GM12878 (cell line): ENCODE measurements at regions not wholly inside any gene's neighbourhood (a gene's known extent, or its start where the extent isn't known, plus 50 kb on each side); places are given as distances from the start of the nearest gene placed in this dataset.

ENCODE experiments used
- CEBPZ ChIP-seq: fragments of 150-350 bp; IDR thresholded peaks from 2 replicates; pipeline ENCODE4 v1.6.1; 2016; ENCODE audit warnings: low read depth, low read length
- CHD1 ChIP-seq: IDR thresholded peaks from 2 replicates; pipeline ENCODE4 v1.6.1; 2012; ENCODE audit warnings: low read depth, low read length, improper control_type of control experiment
- CTCF ChIP-seq, 3 experiments: IDR thresholded peaks in 2 of 3; conservative IDR thresholded peaks in 1 of 3; 2 replicates each; pipeline ENCODE4 v1.5.1; 2011; ENCODE audit warnings: low read depth in 3 of 3, low read length in 3 of 3, mild to moderate bottlenecking in 3 of 3, control low read depth in 2 of 3, moderate library complexity in 2 of 3, inconsistent platforms in 1 of 3, mixed read lengths in 1 of 3; ENCODE audit not compliant: control insufficient read depth in 2 of 3, insufficient read depth in 1 of 3; ENCODE audit errors: extremely low read depth in 1 of 3
- EP300 ChIP-seq, 2 experiments: fragments of 150-350 bp in 1 of 2; IDR thresholded peaks; 2 replicates each; pipeline ENCODE4 v1.6.1; 2011 to 2012; ENCODE audit warnings: low read depth in 2 of 2, low read length in 2 of 2, borderline replicate concordance in 1 of 2, improper control_type of control experiment in 1 of 2, inconsistent platforms in 1 of 2; ENCODE audit not compliant: control insufficient read depth in 1 of 2
- GABPA ChIP-seq: IDR thresholded peaks from 2 replicates; pipeline ENCODE4 v1.6.1; 2014; ENCODE audit warnings: antibody characterized with exemption, low read depth, mild to moderate bottlenecking, inconsistent platforms
- MAX ChIP-seq: IDR thresholded peaks from 2 replicates; pipeline ENCODE4 v1.6.1; 2012; ENCODE audit warnings: low read depth, low read length, improper control_type of control experiment
- NKRF ChIP-seq: fragments of 450-650 bp; conservative IDR thresholded peaks from 2 replicates; pipeline ENCODE4 v1.6.1; 2017; ENCODE audit warnings: mild to moderate bottlenecking, moderate library complexity
- POLR2AphosphoS5 ChIP-seq: IDR thresholded peaks from 2 replicates; pipeline ENCODE4 v1.6.1; 2011; ENCODE audit warnings: mild to moderate bottlenecking, low read length, inconsistent platforms
- RAD21 ChIP-seq: IDR thresholded peaks from 2 replicates; pipeline ENCODE4 v1.6.1; 2011; ENCODE audit warnings: mild to moderate bottlenecking, low read depth, low read length, moderate library complexity; ENCODE audit not compliant: insufficient read depth
- RELA ChIP-seq: fragments of 450-650 bp; IDR thresholded peaks from 2 replicates; pipeline ENCODE4 v1.8.0; 2014; ENCODE audit warnings: borderline replicate concordance; ENCODE audit not compliant: partially characterized antibody
- TAF1 ChIP-seq: IDR thresholded peaks from 2 replicates; pipeline ENCODE4 v1.6.1; 2011; ENCODE audit warnings: mild to moderate bottlenecking, low read depth, low read length, borderline replicate concordance
- USF2 ChIP-seq: IDR thresholded peaks from 2 replicates; pipeline ENCODE4 v1.6.1; 2011; ENCODE audit warnings: low read depth, low read length, improper control_type of control experiment, borderline replicate concordance
- ZNF384 ChIP-seq: IDR thresholded peaks from 2 replicates; pipeline ENCODE4 v1.6.1; 2012; ENCODE audit warnings: low read depth, mild to moderate bottlenecking, low read length, improper control_type of control experiment, borderline replicate concordance

GRCh38 chr10:2301227-2301626 lies 563.9 kb upstream of the ADARB2 start:
- TF ChIP-seq CTCF (IDR thresholded peaks at IDR 0.05 in 2 of 3, conservative IDR thresholded peaks at IDR 0.05 in 1 of 3; ENCODE audit: control insufficient read depth in 2 of 3, extremely low read depth in 1 of 3, insufficient read depth in 1 of 3, low read depth in 3 of 3, low read length in 3 of 3) (no peak), POLR2AphosphoS5 (no peak), USF2 (no peak), GABPA (no peak), MAX (no peak), RELA (no peak), TAF1 (no peak), CHD1 (no peak), ZNF384 (no peak), CEBPZ (no peak), NKRF (no peak), EP300 (IDR thresholded peaks at IDR 0.05; ENCODE audit: borderline replicate concordance in 1 of 2, control insufficient read depth in 1 of 2, low read depth in 2 of 2, low read length in 2 of 2) (no peak), RAD21 (no peak)
